ENCODE measurements at regions not wholly inside any gene's neighbourhood (a gene's known extent, or its start where the extent isn't known, plus 50 kb on each side); places are given as distances from the start of the nearest gene placed in this dataset.

DNA sequence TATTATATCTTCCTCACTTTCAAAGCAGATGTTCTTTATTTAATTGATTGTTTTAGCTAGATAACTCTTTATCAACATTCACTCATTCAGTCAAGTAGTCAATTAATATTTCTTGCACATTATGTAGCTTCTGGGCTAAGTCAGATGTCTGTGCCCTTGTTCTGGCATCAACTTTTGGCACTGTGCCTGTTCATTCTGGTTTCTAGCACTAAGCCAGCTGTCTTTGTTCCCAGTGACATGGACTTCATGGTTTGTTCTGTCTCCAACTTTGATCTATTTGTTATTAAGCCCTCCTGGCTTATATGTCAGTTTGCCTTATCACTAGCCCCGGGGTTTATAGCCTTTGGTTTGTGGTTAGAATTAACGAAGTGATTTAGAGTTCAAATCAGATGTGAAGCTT is 247.9 kb upstream of the SYT4 start (continued):
- TF ChIP-seq, protein P1, sequence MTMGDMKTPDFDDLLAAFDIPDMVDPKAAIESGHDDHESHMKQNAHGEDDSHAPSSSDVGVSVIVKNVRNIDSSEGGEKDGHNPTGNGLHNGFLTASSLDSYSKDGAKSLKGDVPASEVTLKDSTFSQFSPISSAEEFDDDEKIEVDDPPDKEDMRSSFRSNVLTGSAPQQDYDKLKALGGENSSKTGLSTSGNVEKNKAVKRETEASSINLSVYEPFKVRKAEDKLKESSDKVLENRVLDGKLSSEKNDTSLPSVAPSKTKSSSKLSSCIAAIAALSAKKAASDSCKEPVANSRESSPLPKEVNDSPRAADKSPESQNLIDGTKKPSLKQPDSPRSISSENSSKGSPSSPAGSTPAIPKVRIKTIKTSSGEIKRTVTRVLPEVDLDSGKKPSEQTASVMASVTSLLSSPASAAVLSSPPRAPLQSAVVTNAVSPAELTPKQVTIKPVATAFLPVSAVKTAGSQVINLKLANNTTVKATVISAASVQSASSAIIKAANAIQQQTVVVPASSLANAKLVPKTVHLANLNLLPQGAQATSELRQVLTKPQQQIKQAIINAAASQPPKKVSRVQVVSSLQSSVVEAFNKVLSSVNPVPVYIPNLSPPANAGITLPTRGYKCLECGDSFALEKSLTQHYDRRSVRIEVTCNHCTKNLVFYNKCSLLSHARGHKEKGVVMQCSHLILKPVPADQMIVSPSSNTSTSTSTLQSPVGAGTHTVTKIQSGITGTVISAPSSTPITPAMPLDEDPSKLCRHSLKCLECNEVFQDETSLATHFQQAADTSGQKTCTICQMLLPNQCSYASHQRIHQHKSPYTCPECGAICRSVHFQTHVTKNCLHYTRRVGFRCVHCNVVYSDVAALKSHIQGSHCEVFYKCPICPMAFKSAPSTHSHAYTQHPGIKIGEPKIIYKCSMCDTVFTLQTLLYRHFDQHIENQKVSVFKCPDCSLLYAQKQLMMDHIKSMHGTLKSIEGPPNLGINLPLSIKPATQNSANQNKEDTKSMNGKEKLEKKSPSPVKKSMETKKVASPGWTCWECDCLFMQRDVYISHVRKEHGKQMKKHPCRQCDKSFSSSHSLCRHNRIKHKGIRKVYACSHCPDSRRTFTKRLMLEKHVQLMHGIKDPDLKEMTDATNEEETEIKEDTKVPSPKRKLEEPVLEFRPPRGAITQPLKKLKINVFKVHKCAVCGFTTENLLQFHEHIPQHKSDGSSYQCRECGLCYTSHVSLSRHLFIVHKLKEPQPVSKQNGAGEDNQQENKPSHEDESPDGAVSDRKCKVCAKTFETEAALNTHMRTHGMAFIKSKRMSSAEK (CRISPR knock-in tag; IDR thresholded peaks at IDR 0.05; ENCODE audit: borderline replicate concordance), result no peak
- TF ChIP-seq JUN (CRISPR knock-in tag; IDR thresholded peaks at IDR 0.05) (no peak), SMAD3 (CRISPR knock-in tag; IDR thresholded peaks at IDR 0.05; ENCODE audit: borderline replicate concordance) (no peak), SP1 (CRISPR knock-in tag; conservative IDR thresholded peaks at IDR 0.05) (no peak), NR3C1 (CRISPR knock-in tag; conservative IDR thresholded peaks at IDR 0.05; ENCODE audit: low read depth) (no peak), ATF1 (CRISPR knock-in tag; IDR thresholded peaks at IDR 0.05) (no peak), ZNF671 (CRISPR knock-in tag; IDR thresholded peaks at IDR 0.05) (no peak), TEAD4 (CRISPR knock-in tag; IDR thresholded peaks at IDR 0.05) (no peak), ZNF396 (CRISPR knock-in tag; IDR thresholded peaks at IDR 0.05; ENCODE audit: borderline replicate concordance) (no peak)
- TF ChIP-seq, protein P2, sequence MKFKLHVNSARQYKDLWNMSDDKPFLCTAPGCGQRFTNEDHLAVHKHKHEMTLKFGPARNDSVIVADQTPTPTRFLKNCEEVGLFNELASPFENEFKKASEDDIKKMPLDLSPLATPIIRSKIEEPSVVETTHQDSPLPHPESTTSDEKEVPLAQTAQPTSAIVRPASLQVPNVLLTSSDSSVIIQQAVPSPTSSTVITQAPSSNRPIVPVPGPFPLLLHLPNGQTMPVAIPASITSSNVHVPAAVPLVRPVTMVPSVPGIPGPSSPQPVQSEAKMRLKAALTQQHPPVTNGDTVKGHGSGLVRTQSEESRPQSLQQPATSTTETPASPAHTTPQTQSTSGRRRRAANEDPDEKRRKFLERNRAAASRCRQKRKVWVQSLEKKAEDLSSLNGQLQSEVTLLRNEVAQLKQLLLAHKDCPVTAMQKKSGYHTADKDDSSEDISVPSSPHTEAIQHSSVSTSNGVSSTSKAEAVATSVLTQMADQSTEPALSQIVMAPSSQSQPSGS (CRISPR knock-in tag; IDR thresholded peaks at IDR 0.05; ENCODE audit: borderline replicate concordance, low read depth), result no peak
- TF ChIP-seq, protein P3, sequence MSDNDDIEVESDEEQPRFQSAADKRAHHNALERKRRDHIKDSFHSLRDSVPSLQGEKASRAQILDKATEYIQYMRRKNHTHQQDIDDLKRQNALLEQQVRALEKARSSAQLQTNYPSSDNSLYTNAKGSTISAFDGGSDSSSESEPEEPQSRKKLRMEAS (CRISPR knock-in tag; IDR thresholded peaks at IDR 0.05), result no peak

DNA sequence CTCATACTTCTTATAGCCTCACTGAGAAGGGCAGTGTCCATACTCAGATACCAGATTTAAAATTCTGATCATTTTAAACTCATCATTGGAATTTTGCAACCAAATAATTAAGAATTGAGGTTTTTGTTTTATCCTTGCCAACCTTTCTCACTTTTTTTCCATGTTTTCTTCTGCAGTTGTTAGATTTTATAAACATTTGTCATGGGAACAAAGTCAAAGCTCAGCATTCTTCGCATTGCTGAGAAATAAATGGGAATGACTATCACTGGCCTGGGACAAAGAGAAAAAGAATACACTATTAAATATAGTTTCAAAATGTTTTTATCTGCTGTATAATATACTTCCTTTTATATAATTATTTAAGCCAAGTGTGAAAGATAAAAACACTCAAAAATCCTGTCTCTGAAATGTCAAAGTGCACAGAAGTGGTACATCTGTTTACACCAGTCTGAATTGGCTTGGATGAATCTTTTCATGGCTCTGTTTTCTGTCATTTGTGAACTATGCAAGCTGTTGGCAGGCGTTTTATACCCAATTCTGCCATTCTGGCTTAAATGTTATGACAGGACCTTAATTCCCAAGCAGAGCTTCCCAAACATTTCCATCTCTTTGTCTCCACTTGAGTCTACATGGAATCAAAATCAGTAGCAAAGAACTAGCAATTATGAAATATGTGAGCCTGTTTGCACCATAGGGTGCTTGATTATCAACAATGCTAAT is 249.3 kb upstream of the SYT4 start:
- ATAC-seq (no peak), DNase-seq (ENCODE audit: low spot score) (no peak)
- H3K27me3 Mint-ChIP-seq (ENCODE audit: low read depth), result no peaks in the 10 kb centered on the region
- CTCF ChIA-PET, result no interaction called here
- H3K36me3 Mint-ChIP-seq, result no peaks in the 10 kb centered on the region
- H3K9me3 Mint-ChIP-seq, result no peaks in the 10 kb centered on the region
- H3K4me3 Mint-ChIP-seq, result no peak overlapping the region
- POLR2A ChIA-PET, result no interaction called here
- no peaks in the 10 kb centered on the region for H3K4me1 Mint-ChIP-seq
- H3K27ac Mint-ChIP-seq, result no peak overlapping the region
- no peak for TF ChIP-seq TEAD1 (CRISPR knock-in tag; IDR thresholded peaks at IDR 0.05)
- TF ChIP-seq, protein P4, sequence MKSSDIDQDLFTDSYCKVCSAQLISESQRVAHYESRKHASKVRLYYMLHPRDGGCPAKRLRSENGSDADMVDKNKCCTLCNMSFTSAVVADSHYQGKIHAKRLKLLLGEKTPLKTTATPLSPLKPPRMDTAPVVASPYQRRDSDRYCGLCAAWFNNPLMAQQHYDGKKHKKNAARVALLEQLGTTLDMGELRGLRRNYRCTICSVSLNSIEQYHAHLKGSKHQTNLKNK (CRISPR knock-in tag; IDR thresholded peaks at IDR 0.05), result no peak
- TF ChIP-seq ZNF423 (CRISPR knock-in tag; IDR thresholded peaks at IDR 0.05), result no peak
- TF ChIP-seq MYBL2 (CRISPR knock-in tag; IDR thresholded peaks at IDR 0.05), result no peak
- TF ChIP-seq ATF1 (CRISPR knock-in tag; IDR thresholded peaks at IDR 0.05), result no peak
- TF ChIP-seq, protein P5, sequence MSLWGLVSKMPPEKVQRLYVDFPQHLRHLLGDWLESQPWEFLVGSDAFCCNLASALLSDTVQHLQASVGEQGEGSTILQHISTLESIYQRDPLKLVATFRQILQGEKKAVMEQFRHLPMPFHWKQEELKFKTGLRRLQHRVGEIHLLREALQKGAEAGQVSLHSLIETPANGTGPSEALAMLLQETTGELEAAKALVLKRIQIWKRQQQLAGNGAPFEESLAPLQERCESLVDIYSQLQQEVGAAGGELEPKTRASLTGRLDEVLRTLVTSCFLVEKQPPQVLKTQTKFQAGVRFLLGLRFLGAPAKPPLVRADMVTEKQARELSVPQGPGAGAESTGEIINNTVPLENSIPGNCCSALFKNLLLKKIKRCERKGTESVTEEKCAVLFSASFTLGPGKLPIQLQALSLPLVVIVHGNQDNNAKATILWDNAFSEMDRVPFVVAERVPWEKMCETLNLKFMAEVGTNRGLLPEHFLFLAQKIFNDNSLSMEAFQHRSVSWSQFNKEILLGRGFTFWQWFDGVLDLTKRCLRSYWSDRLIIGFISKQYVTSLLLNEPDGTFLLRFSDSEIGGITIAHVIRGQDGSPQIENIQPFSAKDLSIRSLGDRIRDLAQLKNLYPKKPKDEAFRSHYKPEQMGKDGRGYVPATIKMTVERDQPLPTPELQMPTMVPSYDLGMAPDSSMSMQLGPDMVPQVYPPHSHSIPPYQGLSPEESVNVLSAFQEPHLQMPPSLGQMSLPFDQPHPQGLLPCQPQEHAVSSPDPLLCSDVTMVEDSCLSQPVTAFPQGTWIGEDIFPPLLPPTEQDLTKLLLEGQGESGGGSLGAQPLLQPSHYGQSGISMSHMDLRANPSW (CRISPR knock-in tag; conservative IDR thresholded peaks at IDR 0.05; ENCODE audit: low read depth), result no peak
